Mucosa of rectum (tissue), 2 donors: ENCODE measurements at regions not wholly inside any gene's neighbourhood (a gene's known extent, or its start where the extent isn't known, plus 50 kb on each side); places are given as distances from the start of the nearest gene placed in this dataset.

Experiments
- H3K27ac ChIP-seq, 2 donors: one replicate each; pipeline ENCODE4 v1.7.0; 2013; ENCODE audit warnings: inconsistent platforms in 2 of 2, low read depth in 2 of 2, low read length in 2 of 2
- H3K27me3 ChIP-seq, 2 donors: one replicate each; pipeline ENCODE4 v1.7.0; 2013; ENCODE audit warnings: low read length in 2 of 2; ENCODE audit not compliant: control insufficient read depth in 2 of 2, insufficient read depth in 2 of 2
- H3K36me3 ChIP-seq, 2 donors: one replicate each; pipeline ENCODE4 v1.7.0; 2013; ENCODE audit warnings: low read length in 2 of 2; ENCODE audit not compliant: control insufficient read depth in 2 of 2, insufficient read depth in 2 of 2
- H3K4me1 ChIP-seq, 2 donors: one replicate each; pipeline ENCODE4 v1.7.0; 2013; ENCODE audit warnings: low read length in 2 of 2, mild to moderate bottlenecking in 1 of 2; ENCODE audit not compliant: control insufficient read depth in 2 of 2, insufficient read depth in 2 of 2
- H3K4me3 ChIP-seq, 2 donors: one replicate each; pipeline ENCODE4 v1.7.0; 2013; ENCODE audit warnings: low read length in 2 of 2
- H3K9ac ChIP-seq, 2 donors: one replicate each; pipeline ENCODE4 v1.7.0; 2013; ENCODE audit warnings: low read length in 2 of 2, low read depth in 1 of 2, mild to moderate bottlenecking in 1 of 2
- H3K9me3 ChIP-seq, 2 donors: one replicate each; pipeline ENCODE4 v1.7.0; 2013; ENCODE audit warnings: low read length in 2 of 2; ENCODE audit not compliant: control insufficient read depth in 2 of 2
- donor health status: healthy.
- donor health status: Normal muscosa, but diverticular disease.

DNA sequence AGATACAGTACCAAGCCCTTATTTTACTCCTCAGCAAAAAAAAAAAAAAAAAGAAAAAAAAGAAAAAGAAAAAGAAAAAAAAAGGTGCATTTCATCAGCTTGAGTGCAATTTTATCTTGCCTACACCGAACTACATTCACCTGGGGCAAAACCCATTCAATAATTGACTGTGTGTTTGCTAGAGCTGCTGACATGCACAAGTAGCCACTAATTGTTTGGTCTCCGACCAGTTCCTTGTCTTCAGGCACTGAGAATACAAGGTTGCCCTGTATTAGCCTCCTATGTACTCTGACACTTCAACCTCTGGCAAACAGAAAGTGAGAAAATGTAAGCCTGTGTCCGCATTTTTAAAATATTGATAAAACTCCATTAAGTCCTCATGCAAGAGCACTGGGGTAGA is 1579.4 kb upstream of the LRRTM3 start:
- no peaks in the 10 kb centered on the region for H3K9me3 ChIP-seq
- H3K27me3 ChIP-seq, result no peaks in the 10 kb centered on the region
- H3K27ac ChIP-seq, result no peak overlapping the region
- H3K4me1 ChIP-seq, result no peaks in the 10 kb centered on the region
- H3K9ac ChIP-seq, result no peak overlapping the region
- H3K36me3 ChIP-seq, result no peaks in the 10 kb centered on the region
- no peak overlapping the region for H3K4me3 ChIP-seq

DNA sequence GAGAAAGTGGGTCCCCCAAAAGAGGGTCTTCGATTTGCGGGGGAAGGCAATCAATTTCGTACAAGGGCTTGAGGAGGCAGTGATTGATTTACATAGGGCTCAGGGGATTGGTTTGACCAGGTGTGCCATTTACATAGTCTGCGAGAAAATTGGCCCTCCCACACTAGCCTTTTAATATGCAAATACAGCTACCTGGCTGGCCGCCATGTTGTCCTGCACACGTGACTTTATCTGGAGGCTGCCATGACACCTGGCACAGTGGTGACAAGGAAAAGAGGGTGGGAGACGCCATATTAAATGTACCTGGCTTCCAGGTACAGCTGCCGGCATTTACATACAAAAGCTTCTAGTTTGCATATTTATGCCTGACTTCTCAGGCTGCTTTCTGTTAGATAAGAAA is 1577.2 kb upstream of the LRRTM3 start:
- no peaks in the 10 kb centered on the region for H3K9me3 ChIP-seq
- H3K27me3 ChIP-seq, result no peaks in the 10 kb centered on the region
- H3K4me1 ChIP-seq, result no peaks in the 10 kb centered on the region
- H3K36me3 ChIP-seq, result no peaks in the 10 kb centered on the region
- H3K4me3 ChIP-seq, result no peak overlapping the region
- no peak overlapping the region for H3K27ac ChIP-seq
- H3K9ac ChIP-seq, result no peak overlapping the region

DNA sequence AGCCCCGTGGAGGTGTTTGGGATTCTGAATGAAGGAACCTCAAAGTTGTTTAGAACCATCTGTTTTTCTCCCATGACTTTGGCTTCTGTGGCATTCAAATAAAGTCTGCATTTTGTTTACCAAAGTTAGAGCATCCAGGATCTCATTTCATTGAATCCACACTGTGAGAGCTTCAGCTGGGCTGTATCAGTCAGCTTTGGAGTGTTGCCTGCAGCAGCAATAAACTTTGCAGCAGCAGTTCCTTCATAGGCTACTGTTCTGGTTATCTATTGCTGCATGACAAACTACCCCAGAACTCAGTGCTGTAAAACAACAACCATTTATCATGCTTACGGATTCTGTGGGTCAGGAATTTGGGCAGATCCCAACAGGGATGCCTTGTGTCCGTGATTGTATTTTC is 1575.2 kb upstream of the LRRTM3 start:
- no peak overlapping the region for H3K4me3 ChIP-seq
- no peaks in the 10 kb centered on the region for H3K4me1 ChIP-seq
- no peak overlapping the region for H3K9ac ChIP-seq
- H3K9me3 ChIP-seq, result no peaks in the 10 kb centered on the region
- H3K27ac ChIP-seq, result no peak overlapping the region
- H3K36me3 ChIP-seq, result no peaks in the 10 kb centered on the region
- H3K27me3 ChIP-seq, result no peaks in the 10 kb centered on the region

DNA sequence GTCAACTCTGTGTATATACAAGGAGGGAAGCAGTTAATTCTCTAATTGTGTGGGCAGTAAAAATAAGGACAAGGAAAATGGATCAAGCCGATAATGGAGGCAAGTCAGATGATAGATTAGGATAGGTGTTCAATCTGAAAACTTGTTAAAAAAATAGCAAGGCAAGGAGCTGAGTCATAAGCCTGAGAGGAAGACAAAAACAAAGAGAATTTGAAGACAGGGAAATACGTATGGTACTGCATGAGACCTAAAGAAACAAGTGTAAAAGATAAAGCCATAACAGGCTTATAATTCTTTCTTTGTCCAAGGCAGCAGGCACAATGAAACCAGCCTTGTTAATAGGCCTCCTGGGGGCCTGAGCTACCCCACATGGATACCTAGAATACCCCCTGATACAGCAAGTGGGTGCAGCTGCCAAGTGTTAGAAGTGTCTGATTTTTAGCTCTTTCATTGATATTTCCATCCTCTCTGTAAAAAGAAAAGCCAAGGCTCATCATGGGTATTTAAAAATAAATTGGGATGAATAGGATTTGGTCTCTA is 1570.6 kb upstream of the LRRTM3 start:
- H3K4me3 ChIP-seq, result no peak overlapping the region
- no peaks in the 10 kb centered on the region for H3K9me3 ChIP-seq
- no peaks in the 10 kb centered on the region for H3K27me3 ChIP-seq
- H3K4me1 ChIP-seq, result no peaks in the 10 kb centered on the region
- H3K36me3 ChIP-seq, result no peaks in the 10 kb centered on the region
- H3K27ac ChIP-seq, result no peak overlapping the region
- no peak overlapping the region for H3K9ac ChIP-seq

DNA sequence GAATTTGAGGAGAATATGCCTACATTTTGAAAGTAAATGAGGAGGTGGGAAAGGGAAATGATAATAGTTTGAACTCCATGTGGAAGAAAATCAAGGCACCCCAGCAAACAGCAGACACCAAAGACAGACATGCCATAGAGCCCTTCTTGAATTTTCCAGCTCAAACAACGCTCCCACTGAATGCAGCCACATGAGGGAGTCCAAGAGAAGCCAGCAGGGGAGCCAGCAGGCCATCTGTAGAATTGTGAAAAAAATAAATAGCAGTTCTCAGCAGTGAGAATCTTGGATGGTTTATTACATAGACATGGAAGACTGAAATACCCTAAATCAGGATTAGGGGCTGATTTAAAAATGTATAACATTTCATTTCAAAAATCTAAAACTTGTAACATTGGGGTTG is 1567.3 kb upstream of the LRRTM3 start:
- Histone ChIP-seq H3K27me3 (no peaks in the 10 kb centered on the region), H3K9ac (no peak overlapping the region), H3K9me3 (no peaks in the 10 kb centered on the region), H3K27ac (no peak overlapping the region), H3K4me3 (no peak overlapping the region), H3K36me3 (no peaks in the 10 kb centered on the region), H3K4me1 (no peaks in the 10 kb centered on the region)

DNA sequence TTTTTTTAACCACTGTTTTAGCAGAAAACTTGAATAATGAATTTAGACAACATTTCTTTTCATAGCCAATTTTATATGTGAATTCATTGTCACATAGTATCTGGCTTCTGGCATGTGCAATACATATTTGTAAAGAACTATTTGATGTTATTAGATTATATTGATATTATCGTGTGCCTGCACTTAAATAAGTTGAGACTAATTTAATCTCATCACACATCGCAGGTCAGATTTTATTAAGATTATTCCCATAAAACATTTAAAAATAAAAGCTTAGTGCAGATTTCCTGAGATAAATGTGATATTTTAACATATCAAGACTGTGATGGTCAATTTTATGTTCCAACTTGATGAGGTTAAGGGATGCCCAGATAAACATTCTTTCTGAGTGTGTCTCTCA is 1565.3 kb upstream of the LRRTM3 start:
- no peak overlapping the region for H3K27ac ChIP-seq
- H3K4me3 ChIP-seq, result no peak overlapping the region
- no peak overlapping the region for H3K9ac ChIP-seq
- no peaks in the 10 kb centered on the region for H3K36me3 ChIP-seq
- no peaks in the 10 kb centered on the region for H3K27me3 ChIP-seq
- no peaks in the 10 kb centered on the region for H3K9me3 ChIP-seq
- no peaks in the 10 kb centered on the region for H3K4me1 ChIP-seq

DNA sequence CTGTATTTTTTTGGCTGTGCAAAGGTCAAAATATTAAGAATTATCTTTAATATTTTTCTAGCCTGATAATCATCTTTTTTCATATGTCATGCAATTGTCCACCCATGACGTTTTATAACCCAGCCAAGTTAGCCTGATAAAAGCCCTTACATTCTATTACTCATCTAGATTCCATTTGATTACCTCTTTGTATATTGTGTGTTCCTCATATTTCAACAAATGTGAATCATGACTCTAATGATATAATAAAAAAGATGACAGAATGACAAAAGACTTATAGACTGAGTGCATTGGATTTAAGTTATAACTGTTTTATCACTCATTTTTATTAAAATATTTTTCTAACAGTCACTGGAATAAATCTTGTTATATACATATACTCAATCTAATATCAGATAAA is 1560.0 kb upstream of the LRRTM3 start:
- Histone ChIP-seq H3K36me3 (no peaks in the 10 kb centered on the region), H3K27me3 (no peaks in the 10 kb centered on the region), H3K4me1 (no peaks in the 10 kb centered on the region)

DNA sequence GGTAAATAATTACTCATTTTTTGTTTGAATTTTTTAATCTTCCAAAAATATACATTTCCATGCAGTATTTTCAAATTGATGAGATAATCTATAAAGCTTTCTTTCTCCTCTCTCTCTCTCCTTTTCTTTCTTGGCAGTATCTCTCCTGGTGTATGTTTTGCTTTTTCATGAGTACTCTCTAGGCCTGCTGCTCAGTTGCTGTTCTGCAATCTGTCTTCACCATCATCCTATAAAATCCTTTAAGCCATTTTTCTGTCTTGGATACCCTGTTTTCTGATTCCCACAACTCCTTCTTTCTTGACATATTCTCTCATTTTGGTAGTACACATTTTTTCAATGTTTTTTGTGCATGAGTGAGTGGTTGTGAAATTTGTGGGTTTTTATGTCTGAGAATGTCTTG is 1558.1 kb upstream of the LRRTM3 start:
- Histone ChIP-seq H3K9me3 (no peaks in the 10 kb centered on the region), H3K9ac (no peak overlapping the region), H3K4me3 (no peak overlapping the region), H3K27ac (no peak overlapping the region), H3K4me1 (no peaks in the 10 kb centered on the region), H3K27me3 (no peaks in the 10 kb centered on the region), H3K36me3 (no peaks in the 10 kb centered on the region)

More for the DNA sequence above, 1560.0 kb upstream of the LRRTM3 start:
- no peak overlapping the region for H3K9ac ChIP-seq
- no peak overlapping the region for H3K27ac ChIP-seq
- H3K4me3 ChIP-seq, result no peak overlapping the region
- H3K9me3 ChIP-seq, result no peaks in the 10 kb centered on the region

DNA sequence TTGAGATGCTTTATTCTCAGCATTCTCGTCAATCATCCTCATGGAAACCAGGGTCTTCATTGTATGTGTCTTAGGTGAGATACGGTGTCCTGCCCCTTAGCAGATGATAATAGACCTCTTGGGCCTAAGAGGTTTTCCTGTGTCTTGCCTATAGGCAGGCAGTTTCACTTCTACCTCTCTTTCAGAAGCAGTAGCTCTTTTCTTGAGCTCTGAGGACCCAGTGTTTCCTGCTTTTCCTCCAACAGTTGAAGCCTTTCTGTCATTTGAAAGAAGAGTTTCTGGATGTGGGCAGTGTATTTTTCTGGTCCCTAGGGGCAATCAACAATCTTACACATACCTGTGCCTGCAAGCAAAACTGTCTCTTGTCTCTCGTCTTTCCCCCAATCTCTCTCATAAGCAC is 1550.3 kb upstream of the LRRTM3 start:
- H3K9me3 ChIP-seq, result no peaks in the 10 kb centered on the region
- H3K27me3 ChIP-seq, result no peaks in the 10 kb centered on the region
- H3K4me1 ChIP-seq, result no peaks in the 10 kb centered on the region
- H3K36me3 ChIP-seq, result no peaks in the 10 kb centered on the region
- no peak overlapping the region for H3K9ac ChIP-seq
- H3K4me3 ChIP-seq, result no peak overlapping the region
- no peak overlapping the region for H3K27ac ChIP-seq

DNA sequence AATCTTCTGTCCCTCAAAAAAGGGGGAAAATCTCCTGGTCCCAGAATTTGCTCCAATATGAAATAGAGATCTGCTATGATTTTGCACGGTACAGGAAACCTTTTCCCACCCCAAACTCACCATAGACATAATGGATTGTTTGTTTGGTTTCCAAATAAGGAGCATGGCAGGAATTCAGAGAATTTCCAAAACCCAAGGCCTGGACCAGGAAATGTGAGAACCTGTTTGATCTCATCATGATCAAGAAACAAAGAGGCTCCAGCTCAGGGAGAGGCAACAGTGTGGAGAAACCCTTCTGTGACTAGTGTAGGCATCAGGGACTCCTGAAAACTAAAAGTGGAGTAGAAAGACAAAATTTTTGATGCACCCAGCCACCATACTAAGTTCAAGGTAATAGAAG is 1548.1 kb upstream of the LRRTM3 start:
- no peaks in the 10 kb centered on the region for H3K27me3 ChIP-seq
- H3K27ac ChIP-seq, result no peak overlapping the region
- no peaks in the 10 kb centered on the region for H3K36me3 ChIP-seq
- no peak overlapping the region for H3K9ac ChIP-seq
- H3K4me1 ChIP-seq, result no peaks in the 10 kb centered on the region
- no peak overlapping the region for H3K4me3 ChIP-seq
- no peaks in the 10 kb centered on the region for H3K9me3 ChIP-seq
